ENCODE measurements at regions not wholly inside any gene's neighbourhood (a gene's known extent, or its start where the extent isn't known, plus 50 kb on each side); places are given as distances from the start of the nearest gene placed in this dataset.
A peak's percentile ranks its signal among the peaks of the same experiment; 100 is the strongest.

DNA sequence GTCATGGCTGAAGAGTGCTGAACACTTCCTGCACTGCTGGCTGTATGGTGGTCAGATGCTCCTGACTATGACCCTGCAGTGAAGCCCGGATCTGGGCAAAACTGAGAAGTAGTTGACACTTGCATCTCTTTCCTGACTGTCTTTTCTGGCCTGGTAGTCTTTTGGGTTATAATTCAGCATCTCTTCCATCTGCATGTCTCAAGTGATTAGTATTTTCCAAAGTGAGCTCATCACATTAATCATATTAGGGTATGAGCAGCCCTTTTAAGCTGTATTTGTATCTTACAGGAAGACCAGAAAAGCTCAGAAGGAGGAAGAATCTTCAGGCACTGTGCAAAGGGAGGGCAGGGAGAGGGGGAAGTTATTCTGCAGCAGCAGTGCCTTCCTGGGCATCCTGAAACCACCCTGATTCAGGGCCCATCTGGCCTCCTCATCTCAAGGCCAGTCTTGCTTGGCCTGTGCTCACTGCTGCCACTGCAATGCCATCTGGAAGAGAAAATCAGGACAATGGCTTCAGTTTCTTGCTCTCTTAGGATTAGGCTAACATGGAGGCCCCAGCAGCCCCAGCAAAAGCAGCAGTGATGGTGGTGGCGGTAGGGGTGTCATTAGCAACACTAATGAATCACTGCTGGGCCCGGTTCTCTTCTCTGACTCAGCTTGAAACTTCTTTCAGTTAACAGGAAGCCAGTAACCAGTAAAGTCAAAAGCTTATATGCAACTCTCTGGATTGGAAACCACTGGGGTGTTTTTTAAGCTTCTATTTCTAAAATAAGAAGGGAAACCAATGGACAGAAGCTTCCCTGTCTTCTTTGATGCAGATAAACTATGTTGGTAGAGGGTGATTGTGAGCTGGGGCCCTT is 63.3 kb upstream of the WDR26 start (continued):
- TF ChIP-seq ASH2L (IDR thresholded peaks at IDR 0.05; ENCODE audit: low read length): peak; percentile 91
- TF ChIP-seq CBX5 (IDR thresholded peaks at IDR 0.05; ENCODE audit: low read depth, low read length): no peak
- TF ChIP-seq CTCF (IDR thresholded peaks at IDR 0.05; ENCODE audit: control extremely low read depth in 1 of 3, insufficient read depth in 1 of 3, low read depth in 1 of 3, low read length in 3 of 3): peak in 1 of 3 experiments; percentile 18; a peak in 1 of 4 replicates
- TF ChIP-seq CBX8 (IDR thresholded peaks at IDR 0.05; ENCODE audit: borderline replicate concordance, low read depth, low read length): no peak
- TF ChIP-seq, protein P1, sequence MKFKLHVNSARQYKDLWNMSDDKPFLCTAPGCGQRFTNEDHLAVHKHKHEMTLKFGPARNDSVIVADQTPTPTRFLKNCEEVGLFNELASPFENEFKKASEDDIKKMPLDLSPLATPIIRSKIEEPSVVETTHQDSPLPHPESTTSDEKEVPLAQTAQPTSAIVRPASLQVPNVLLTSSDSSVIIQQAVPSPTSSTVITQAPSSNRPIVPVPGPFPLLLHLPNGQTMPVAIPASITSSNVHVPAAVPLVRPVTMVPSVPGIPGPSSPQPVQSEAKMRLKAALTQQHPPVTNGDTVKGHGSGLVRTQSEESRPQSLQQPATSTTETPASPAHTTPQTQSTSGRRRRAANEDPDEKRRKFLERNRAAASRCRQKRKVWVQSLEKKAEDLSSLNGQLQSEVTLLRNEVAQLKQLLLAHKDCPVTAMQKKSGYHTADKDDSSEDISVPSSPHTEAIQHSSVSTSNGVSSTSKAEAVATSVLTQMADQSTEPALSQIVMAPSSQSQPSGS (IDR thresholded peaks at IDR 0.05; ENCODE audit: low read length): no peak
- TF ChIP-seq SIX5 (IDR thresholded peaks at IDR 0.05; ENCODE audit: low read depth, low read length): no peak
- no peak for TF ChIP-seq TCF12 (IDR thresholded peaks at IDR 0.05; ENCODE audit: low read depth, low read length)
- no peak for TF ChIP-seq SP1 (IDR thresholded peaks at IDR 0.05; ENCODE audit: low read depth, low read length)
- no peak for TF ChIP-seq KDM1A (IDR thresholded peaks at IDR 0.05; ENCODE audit: borderline replicate concordance, low read length)

Measured in H1 (cell line).